Prostate gland (tissue), 2 donors: ENCODE measurements at regions not wholly inside any gene's neighbourhood (a gene's known extent, or its start where the extent isn't known, plus 50 kb on each side); places are given as distances from the start of the nearest gene placed in this dataset.

Experiments
- DNase-seq: peaks from one replicate; pipeline ENCODE4 v3.0.0-alpha.2; 2019; ENCODE audit warnings: low spot score
- H3K27ac ChIP-seq, 2 donors: fragments of 200-600 bp; sonication (generic); 2 replicates each; pipeline ENCODE4 v1.5.1; 2017 to 2019
- H3K27me3 ChIP-seq: fragments of 200-600 bp; sonication (generic); replicated peaks from 2 replicates; pipeline ENCODE4 v1.5.1; 2019; ENCODE audit not compliant: insufficient read depth
- H3K36me3 ChIP-seq, 2 donors: fragments of 200-600 bp; sonication (generic); 1 replicate in 1 of 2; 2 replicates in 1 of 2; pipeline versions ENCODE4 v1.5.1 to v1.8.1; 2017 to 2019
- H3K4me1 ChIP-seq: fragments of 200-600 bp; sonication (generic); replicated peaks from 2 replicates; pipeline ENCODE4 v1.5.1; 2019
- H3K4me3 ChIP-seq, 2 donors: fragments of 200-600 bp; sonication (generic); 2 replicates each; pipeline ENCODE4 v1.5.1; 2017 to 2019
- H3K9me3 ChIP-seq: fragments of 200-600 bp; sonication (generic); 2 replicates; pipeline ENCODE4 v1.5.1; 2017
- CTCF ChIP-seq, 4 experiments: fragments of 200-600 bp in 2 of 4; fragments of 450-650 bp in 2 of 4; sonication (generic) in 2 of 4; IDR thresholded peaks; 1 replicate in 3 of 4; 2 replicates in 1 of 4; pipeline ENCODE4 v1.5.1; 2016 to 2019; ENCODE audit warnings: antibody characterized with exemption in 4 of 4, mild to moderate bottlenecking in 2 of 4, moderate library complexity in 2 of 4
- POLR2A ChIP-seq: fragments of 450-650 bp; IDR thresholded peaks from one replicate; pipeline ENCODE4 v1.6.1; 2016; ENCODE audit warnings: antibody characterized with exemption, mild to moderate bottlenecking
- POLR2AphosphoS5 ChIP-seq: sonication (generic); formaldehyde crosslinking; IDR thresholded peaks from one replicate; pipeline ENCODE4 v1.6.1; 2017; ENCODE audit warnings: antibody characterized with exemption
- WGBS: methylation state at CpG from one replicate; pipeline ENCODE4 v1.1.5; 2018; 5-methylcytosine and 5-hydroxymethylcytosine counted together
- intact Hi-C: fragments of 100-400 bp; cut with DNase I; formaldehyde crosslinking; loops from one replicate; pipeline ENCODE4 v1.14.2; 2022

DNA sequence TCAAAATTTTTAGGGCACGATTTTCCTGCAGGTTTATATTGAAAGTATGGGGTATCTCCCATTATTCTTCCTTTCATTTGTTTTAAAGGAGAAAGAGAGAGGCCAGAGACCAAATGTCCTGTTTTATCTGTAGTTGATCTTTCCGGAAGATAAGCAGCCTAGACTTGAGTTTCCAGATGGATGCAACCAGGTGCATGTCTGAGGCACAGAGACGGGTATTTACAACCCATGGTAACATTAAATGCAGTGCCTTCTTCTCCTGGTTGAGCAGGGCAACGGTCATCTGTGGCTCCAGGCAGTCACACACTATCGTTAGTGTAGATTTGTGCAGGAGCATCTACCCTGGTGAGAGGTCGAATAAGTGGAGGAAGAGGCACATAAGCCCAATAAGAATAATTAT is 1507.1 kb downstream of the UQCRFS1 start:
- WGBS, result 53% methylated on average over 6 of the region's 6 CpGs
- no peak overlapping the region for H3K4me3 ChIP-seq
- H3K27me3 ChIP-seq, result no peaks in the 10 kb centered on the region
- TF ChIP-seq POLR2A (no peak), CTCF (IDR thresholded peaks at IDR 0.05) (no peak), POLR2AphosphoS5 (no peak)
- intact Hi-C loops, result no loop called here
- H3K9me3 ChIP-seq, result no peaks in the 10 kb centered on the region
- no peaks in the 10 kb centered on the region for H3K4me1 ChIP-seq
- no peak overlapping the region for H3K27ac ChIP-seq
- no peaks in the 10 kb centered on the region for H3K36me3 ChIP-seq
- no peak for DNase-seq

- Histone ChIP-seq H3K27me3 (no peaks in the 10 kb centered on the region), H3K36me3 (no peaks in the 10 kb centered on the region), H3K4me3 (no peak overlapping the region), H3K27ac (no peak overlapping the region), H3K4me1 (no peaks in the 10 kb centered on the region), H3K9me3 (no peaks in the 10 kb centered on the region)
- WGBS, result 79% methylated on average over 3 of the region's 3 CpGs
- DNase-seq, result no peak
- TF ChIP-seq POLR2A, result no peak
- no peak for TF ChIP-seq POLR2AphosphoS5
- TF ChIP-seq CTCF (IDR thresholded peaks at IDR 0.05), result no peak
- intact Hi-C loops, result no loop called here
These were observed 1518.4 kb downstream of the UQCRFS1 start for GRCh38 chr19:27694361-27695055.

DNA sequence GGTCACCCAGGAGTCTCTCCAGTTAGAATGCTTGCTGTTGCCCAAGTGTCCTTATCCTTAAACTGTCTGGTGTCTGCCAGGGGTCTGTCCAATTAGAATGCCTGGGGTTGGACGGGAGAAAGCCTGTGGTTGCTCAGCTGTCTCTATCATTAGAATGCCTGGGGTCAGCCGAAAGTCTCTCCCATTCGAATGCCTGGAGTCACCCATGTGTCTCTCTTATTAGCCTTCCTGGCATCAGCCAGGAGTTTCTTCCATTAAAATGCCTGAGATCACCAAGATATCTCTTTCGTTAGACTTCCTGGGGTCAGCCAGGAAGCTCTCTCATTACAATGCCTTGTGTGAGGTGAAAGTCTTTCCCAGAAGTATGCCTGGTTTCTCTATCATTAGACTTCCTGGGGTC is 1521.0 kb downstream of the UQCRFS1 start:
- Histone ChIP-seq H3K27me3 (no peaks in the 10 kb centered on the region), H3K27ac (no peak overlapping the region), H3K36me3 (no peaks in the 10 kb centered on the region), H3K4me3 (no peak overlapping the region), H3K4me1 (no peaks in the 10 kb centered on the region), H3K9me3 (no peaks in the 10 kb centered on the region)
- DNase-seq, result no peak
- 68% methylated on average over 4 of the region's 4 CpGs for WGBS
- no peak for TF ChIP-seq POLR2AphosphoS5
- TF ChIP-seq CTCF (IDR thresholded peaks at IDR 0.05), result no peak
- TF ChIP-seq POLR2A, result no peak
- intact Hi-C loops, result no loop called here

DNA sequence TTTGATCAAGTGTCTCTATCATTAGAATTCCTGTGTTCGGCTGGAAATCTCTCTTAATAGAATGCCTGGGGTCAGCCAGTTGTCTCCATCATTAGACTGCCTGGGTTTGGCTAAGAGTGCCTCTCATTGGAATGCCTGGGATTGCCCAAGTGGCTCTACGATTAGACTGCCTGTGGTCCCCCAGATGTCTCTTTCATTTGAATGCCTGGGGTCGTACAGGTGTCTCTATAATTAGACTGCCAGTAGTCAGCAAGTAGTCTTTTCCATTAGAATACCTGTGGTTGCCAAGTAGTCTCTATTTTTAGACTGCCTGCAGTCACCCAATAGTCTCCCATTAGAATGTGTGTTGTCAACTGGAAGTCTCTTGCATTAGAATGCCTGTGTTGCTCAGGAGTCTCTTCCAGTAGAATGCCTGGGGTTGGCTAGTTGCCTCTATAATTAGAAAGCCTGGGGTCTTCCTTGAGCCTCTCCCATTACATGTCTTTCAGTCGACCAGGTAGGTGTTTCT is 1523.2 kb downstream of the UQCRFS1 start:
- no peak overlapping the region for H3K4me3 ChIP-seq
- H3K36me3 ChIP-seq, result no peaks in the 10 kb centered on the region
- 52% methylated on average over 4 of the region's 4 CpGs for WGBS
- no peaks in the 10 kb centered on the region for H3K4me1 ChIP-seq
- intact Hi-C loops, result no loop called here
- TF ChIP-seq POLR2A (no peak), POLR2AphosphoS5 (no peak), CTCF (IDR thresholded peaks at IDR 0.05) (no peak)
- H3K9me3 ChIP-seq, result no peaks in the 10 kb centered on the region
- H3K27ac ChIP-seq, result no peak overlapping the region
- DNase-seq, result no peak
- H3K27me3 ChIP-seq, result no peaks in the 10 kb centered on the region

GRCh38 chr19:27684293-27684692 is 1528.7 kb downstream of the UQCRFS1 start:
- H3K4me1 ChIP-seq, result no peaks in the 10 kb centered on the region
- no peak overlapping the region for H3K27ac ChIP-seq
- H3K9me3 ChIP-seq, result no peaks in the 10 kb centered on the region
- H3K27me3 ChIP-seq, result no peaks in the 10 kb centered on the region
- DNase-seq, result no peak
- 90% methylated on average over 2 of the region's 2 CpGs for WGBS
- intact Hi-C loops, result no loop called here
- TF ChIP-seq CTCF (IDR thresholded peaks at IDR 0.05) (no peak), POLR2A (no peak), POLR2AphosphoS5 (no peak)
- no peak overlapping the region for H3K4me3 ChIP-seq
- H3K36me3 ChIP-seq, result no peaks in the 10 kb centered on the region
